Cardiac muscle cell (in vitro differentiated cells and primary cell): ENCODE measurements at regions not wholly inside any gene's neighbourhood (a gene's known extent, or its start where the extent isn't known, plus 50 kb on each side); places are given as distances from the start of the nearest gene placed in this dataset.
A peak's percentile ranks its signal among the peaks of the same experiment; 100 is the strongest.

ENCODE experiments used
- DNase-seq, 2 donors: peaks; one replicate each; pipeline versions ENCODE4 v3.0.0 to v3.0.0-alpha.2; 2010 to 2017; ENCODE audit warnings: low read depth in 1 of 2, low spot score in 1 of 2
- H3K27ac ChIP-seq: fragments of 200-600 bp; sonication (generic); 2 replicates; pipeline ENCODE4 v1.5.1; 2016
- H3K27me3 ChIP-seq: fragments of 200-600 bp; sonication (generic); 2 replicates; pipeline ENCODE4 v1.6.0; 2016; ENCODE audit warnings: control low read depth
- H3K36me3 ChIP-seq: fragments of 200-600 bp; sonication (generic); 2 replicates; pipeline ENCODE4 v1.5.1; 2016; ENCODE audit warnings: control low read depth
- H3K4me1 ChIP-seq: fragments of 200-600 bp; sonication (generic); 2 replicates; pipeline ENCODE4 v1.8.1; 2017; ENCODE audit warnings: low read depth, mild to moderate bottlenecking, mixed run types
- H3K4me3 ChIP-seq: fragments of 200-600 bp; sonication (generic); 2 replicates; pipeline ENCODE4 v1.5.1; 2016; ENCODE audit warnings: mild to moderate bottlenecking
- H3K9me3 ChIP-seq: fragments of 200-600 bp; sonication (generic); 2 replicates; pipeline ENCODE4 v1.5.1; 2017; ENCODE audit warnings: low read depth, mild to moderate bottlenecking, control low read depth
- CTCF ChIP-seq: IDR thresholded peaks from 2 replicates; pipeline ENCODE4 v1.5.1; 2012; ENCODE audit warnings: low read depth, mild to moderate bottlenecking, low read length

DNA sequence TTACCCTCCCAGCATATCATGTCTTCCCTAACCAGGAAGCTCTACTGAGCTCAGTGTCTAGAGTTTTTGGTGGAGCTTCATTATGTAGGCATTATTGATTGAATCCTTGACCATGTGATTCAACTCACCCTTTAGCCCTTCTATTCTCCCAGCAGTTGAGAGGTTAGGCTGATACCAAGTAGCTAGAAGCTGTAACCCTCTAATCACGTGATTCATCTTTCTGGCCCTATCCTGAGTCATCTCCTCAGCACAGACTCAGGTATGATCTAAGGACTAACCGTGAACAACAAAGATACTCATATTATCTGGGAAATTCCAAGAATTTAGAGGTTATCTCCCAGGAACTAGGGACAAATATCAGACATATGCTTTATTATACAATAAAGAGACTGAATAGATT is 625.5 kb downstream of the JRKL start:
- no peaks in the 10 kb centered on the region for H3K27me3 ChIP-seq
- no peak for TF ChIP-seq CTCF
- H3K4me1 ChIP-seq = no peaks in the 10 kb centered on the region
- H3K9me3 ChIP-seq = no peaks in the 10 kb centered on the region
- no peaks in the 10 kb centered on the region for H3K36me3 ChIP-seq
- H3K4me3 ChIP-seq = no peak overlapping the region
- no peak overlapping the region for H3K27ac ChIP-seq
- DNase-seq = no peak

- Histone ChIP-seq H3K36me3 (no peaks in the 10 kb centered on the region), H3K4me3 (no peak overlapping the region), H3K4me1 (no peaks in the 10 kb centered on the region), H3K27ac (no peak overlapping the region), H3K9me3 (no peaks in the 10 kb centered on the region), H3K27me3 (no peaks in the 10 kb centered on the region)
- no peak for TF ChIP-seq CTCF
- no peak for DNase-seq
These were observed 629.5 kb downstream of the JRKL start for GRCh38 chr11:97019305-97019704.

DNA sequence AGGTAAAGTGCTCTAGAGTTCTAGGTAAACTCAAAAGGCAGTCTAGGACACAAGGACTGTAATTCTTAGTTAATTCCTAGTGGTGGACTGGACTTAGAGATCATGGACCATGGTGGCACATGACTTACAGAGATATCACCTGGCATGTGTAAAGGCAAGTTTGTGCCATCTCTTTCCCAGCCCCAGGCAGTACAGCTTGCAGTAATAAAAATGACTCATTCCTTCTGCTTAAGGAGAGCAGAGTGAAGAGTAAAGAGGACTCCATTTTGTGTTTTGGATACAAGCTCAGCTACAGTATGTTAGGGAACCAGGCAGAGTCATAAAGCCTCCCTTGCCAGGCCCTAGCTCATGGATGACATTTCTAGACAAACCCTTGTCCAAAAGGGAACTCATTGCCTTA is 629.9 kb downstream of the JRKL start:
- no peaks in the 10 kb centered on the region for H3K36me3 ChIP-seq
- no peaks in the 10 kb centered on the region for H3K9me3 ChIP-seq
- TF ChIP-seq CTCF = no peak
- H3K27me3 ChIP-seq = no peaks in the 10 kb centered on the region
- H3K27ac ChIP-seq = no peak overlapping the region
- H3K4me1 ChIP-seq = no peaks in the 10 kb centered on the region
- no peak overlapping the region for H3K4me3 ChIP-seq
- no peak for DNase-seq

GRCh38 chr11:97022955-97023354 is 633.1 kb downstream of the JRKL start:
- TF ChIP-seq CTCF = no peak
- DNase-seq = no peak

DNA sequence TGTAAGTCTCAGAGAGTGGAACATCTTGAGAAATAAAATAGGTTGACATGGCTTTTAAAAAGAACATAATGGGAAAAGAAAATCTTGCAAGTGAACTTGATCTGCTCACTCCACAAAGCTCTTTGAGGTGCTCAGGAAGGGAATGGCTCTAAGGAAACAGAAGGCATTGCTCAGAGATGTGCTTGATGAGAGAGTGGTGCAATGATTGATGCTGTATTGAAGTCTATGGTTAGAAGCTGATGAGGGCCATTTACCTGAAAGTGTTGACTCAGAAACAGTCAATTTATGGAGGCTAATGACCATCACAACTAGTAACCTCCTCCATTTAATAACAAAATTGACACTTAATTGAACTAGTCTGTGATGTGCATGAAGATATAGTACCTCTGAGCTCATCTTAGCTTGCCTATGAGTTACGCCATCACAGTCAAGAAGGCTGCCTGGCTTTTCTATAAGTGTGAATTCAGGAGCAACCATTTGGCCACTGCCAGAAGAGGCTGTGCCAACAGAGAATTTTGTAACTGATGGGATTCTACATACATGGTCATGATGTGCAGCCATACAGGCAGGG is 639.1 kb downstream of the JRKL start:
- no peak for DNase-seq
- TF ChIP-seq CTCF = no peak
- Histone ChIP-seq H3K27ac (no peak overlapping the region), H3K4me1 (no peaks in the 10 kb centered on the region), H3K36me3 (no peaks in the 10 kb centered on the region), H3K27me3 (no peaks in the 10 kb centered on the region), H3K9me3 (no peaks in the 10 kb centered on the region), H3K4me3 (no peak overlapping the region)

More at GRCh38 chr11:97022955-97023354, 633.1 kb downstream of the JRKL start:
- Histone ChIP-seq H3K9me3 (no peaks in the 10 kb centered on the region), H3K4me1 (no peaks in the 10 kb centered on the region), H3K4me3 (no peak overlapping the region), H3K36me3 (no peaks in the 10 kb centered on the region), H3K27me3 (no peaks in the 10 kb centered on the region), H3K27ac (no peak overlapping the region)

DNA sequence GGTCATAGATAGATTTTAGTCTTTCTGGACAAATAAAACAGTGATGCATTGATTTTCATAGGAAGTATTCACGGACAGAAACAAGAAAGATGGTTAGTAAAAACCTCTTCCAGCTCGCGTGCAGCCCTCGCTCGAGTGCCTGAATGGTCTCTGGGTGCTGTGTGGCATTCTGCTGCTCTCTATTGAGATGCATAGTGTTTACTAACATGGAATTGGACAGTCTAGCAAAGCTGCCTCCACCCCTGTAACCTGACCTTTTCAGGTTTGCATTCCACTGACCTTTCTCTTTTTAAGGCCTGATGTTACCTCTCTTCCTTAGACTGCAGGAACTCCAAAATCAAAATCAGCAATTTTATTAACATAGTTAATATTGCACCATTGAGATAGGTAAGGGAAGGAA is 643.4 kb downstream of the JRKL start:
- Histone ChIP-seq H3K4me1 (no peaks in the 10 kb centered on the region), H3K36me3 (no peaks in the 10 kb centered on the region), H3K27ac (no peak overlapping the region), H3K9me3 (no peaks in the 10 kb centered on the region), H3K4me3 (no peak overlapping the region), H3K27me3 (no peaks in the 10 kb centered on the region)
- no peak for TF ChIP-seq CTCF
- peak in 1 of 2 donors; percentile 0 for DNase-seq
